A549 (cell line): ENCODE measurements at regions not wholly inside any gene's neighbourhood (a gene's known extent, or its start where the extent isn't known, plus 50 kb on each side); places are given as distances from the start of the nearest gene placed in this dataset.

Experiments used
- ATAC-seq, 2 experiments: fragments of 200-7000 bp in 1 of 2; fragments of >200 bp in 1 of 2; cut with Nextera tagmentation in 1 of 2; cut with Tn5 transposase in 1 of 2; 3 replicates each; pipeline versions ENCODE4 v1.8.0 to v1.9.1; 2018 to 2020; ENCODE audit warnings: mild to moderate bottlenecking in 1 of 2, moderate library complexity in 1 of 2
- CTCF ChIA-PET: fragments of 300-600 bp; sonication (Branson Sonifier 250); formaldehyde crosslinking; extraction: SDS; loops from one replicate; lab custom pipeline; 2021; ENCODE audit warnings: antibody characterized with exemption, inconsistent platforms; lab: Yijun Ruan, JAX
- POLR2A ChIA-PET: fragments of 350-600 bp; formaldehyde crosslinking; extraction: SDS; loops from one replicate; lab custom pipeline; 2021; ENCODE audit warnings: antibody characterized with exemption, inconsistent platforms; lab: Yijun Ruan, JAX
- DNase-seq, 2 experiments: peaks; one replicate each; pipeline versions ENCODE4 v3.0.0 to v3.0.0-alpha.2; 2011 to 2016; ENCODE audit warnings: low read depth in 1 of 2, low spot score in 1 of 2
- FAIRE-seq: peaks from 2 replicates; lab custom pipeline; 2011; peaks lifted over from hg19 to GRCh38; lab: Jason Lieb, UNC
- H3K27ac ChIP-seq, 2 experiments: fragments of >200 bp; sonication (Bioruptor Twin); formaldehyde crosslinking; 3 replicates each; pipeline ENCODE4 v1.5.1; 2016 to 2017
- H3K4me1 ChIP-seq: fragments of >200 bp; sonication (Bioruptor Twin); formaldehyde crosslinking; 3 replicates; pipeline ENCODE4 v1.6.1; 2016
- H3K4me2 ChIP-seq: fragments of >200 bp; sonication (Bioruptor Twin); formaldehyde crosslinking; 3 replicates; pipeline ENCODE4 v1.6.1; 2016
- H3K4me3 ChIP-seq: fragments of >200 bp; sonication (Bioruptor Twin); formaldehyde crosslinking; 3 replicates; pipeline ENCODE4 v1.5.1; 2016
- H3K9me3 ChIP-seq: fragments of >200 bp; sonication (Bioruptor Twin); formaldehyde crosslinking; 3 replicates; pipeline ENCODE4 v1.6.1; 2016
- BHLHE40 ChIP-seq: IDR thresholded peaks from 2 replicates; pipeline ENCODE4 v1.6.1; 2012; ENCODE audit warnings: low read depth, low read length, inconsistent platforms
- EHMT2 ChIP-seq: fragments of 200-600 bp; sonication (generic); IDR thresholded peaks from 2 replicates; pipeline ENCODE4 v1.6.1; 2016; ENCODE audit warnings: antibody characterized with exemption, low read depth, mild to moderate bottlenecking, moderate library complexity
- FOSB ChIP-seq: fragments of 250-450 bp; sonication (Bioruptor Pico); IDR thresholded peaks from 2 replicates; pipeline ENCODE4 v1.5.0; 2020; ENCODE audit warnings: mild to moderate bottlenecking, moderate library complexity
- FOSL2 ChIP-seq, 2 experiments: fragments of 450-650 bp in 1 of 2; fragments of >200 bp in 1 of 2; sonication (Bioruptor Twin) in 1 of 2; formaldehyde crosslinking; IDR thresholded peaks; 2 replicates each; pipeline versions ENCODE4 v1.5.0 to v1.6.1; 2016 to 2020; ENCODE audit warnings: mild to moderate bottlenecking in 1 of 2, moderate library complexity in 1 of 2
- FOXS1 ChIP-seq: fragments of 250-450 bp; sonication (Bioruptor Pico); IDR thresholded peaks from 2 replicates; pipeline ENCODE4 v1.5.0; 2020; ENCODE audit warnings: mild to moderate bottlenecking, moderate library complexity
- HDAC2 ChIP-seq: fragments of 200-600 bp; sonication (generic); IDR thresholded peaks from 2 replicates; pipeline ENCODE4 v1.6.1; 2016
- HOXB13 ChIP-seq: fragments of 250-450 bp; sonication (Bioruptor Pico); IDR thresholded peaks from 2 replicates; pipeline ENCODE4 v1.5.0; 2020; ENCODE audit warnings: low read depth, mild to moderate bottlenecking, moderate library complexity
- HOXB5 ChIP-seq: fragments of 250-450 bp; sonication (Bioruptor Pico); IDR thresholded peaks from 2 replicates; pipeline ENCODE4 v1.5.0; 2020; ENCODE audit warnings: mild to moderate bottlenecking, moderate library complexity
- JUN ChIP-seq, 2 experiments: fragments of >200 bp; sonication (Bioruptor Twin); formaldehyde crosslinking; IDR thresholded peaks; 2 replicates in 1 of 2; 3 replicates in 1 of 2; pipeline ENCODE4 v1.6.1; 2016 to 2017
- KDM5A ChIP-seq: fragments of 200-600 bp; sonication (generic); IDR thresholded peaks from 2 replicates; pipeline ENCODE4 v1.6.1; 2016; ENCODE audit warnings: antibody characterized with exemption, mild to moderate bottlenecking
- MYC ChIP-seq: IDR thresholded peaks from 2 replicates; pipeline ENCODE4 v1.6.1; 2012; ENCODE audit warnings: mild to moderate bottlenecking, inconsistent platforms, low read length, improper control_type of control experiment, borderline replicate concordance
- NFE2L2 ChIP-seq: fragments of 150-350 bp; conservative IDR thresholded peaks from 2 replicates; pipeline ENCODE4 v1.6.1; 2014; ENCODE audit warnings: low read length
- PHF8 ChIP-seq: fragments of 200-600 bp; sonication (generic); IDR thresholded peaks from 2 replicates; pipeline ENCODE4 v1.6.1; 2016; ENCODE audit warnings: low read depth, mild to moderate bottlenecking, antibody characterized with exemption, moderate library complexity, borderline replicate concordance
- RAD21 ChIP-seq, 2 experiments: fragments of >200 bp in 1 of 2; sonication (Bioruptor Twin) in 1 of 2; formaldehyde crosslinking in 1 of 2; IDR thresholded peaks in 1 of 2; conservative IDR thresholded peaks in 1 of 2; 2 replicates in 1 of 2; 3 replicates in 1 of 2; pipeline ENCODE4 v1.6.1; 2012 to 2018; ENCODE audit warnings: inconsistent platforms in 1 of 2
- RARB ChIP-seq: fragments of 250-450 bp; sonication (Bioruptor Pico); IDR thresholded peaks from 2 replicates; pipeline ENCODE4 v1.8.0; 2021; ENCODE audit warnings: mild to moderate bottlenecking, moderate library complexity
- SMC3 ChIP-seq: fragments of >200 bp; sonication (Bioruptor Twin); formaldehyde crosslinking; IDR thresholded peaks from 3 replicates; pipeline ENCODE4 v1.6.1; 2018; ENCODE audit warnings: inconsistent platforms
- TFCP2L1 ChIP-seq: fragments of 250-450 bp; sonication (Bioruptor Pico); IDR thresholded peaks from 2 replicates; pipeline ENCODE4 v1.5.0; 2021; ENCODE audit warnings: mild to moderate bottlenecking
- TP53 ChIP-seq: fragments of 250-450 bp; sonication (Bioruptor Pico); IDR thresholded peaks from 2 replicates; pipeline ENCODE4 v1.5.0; 2021; ENCODE audit warnings: mild to moderate bottlenecking, moderate library complexity
- ZNF302 ChIP-seq: fragments of 250-450 bp; sonication (Bioruptor Pico); IDR thresholded peaks from 2 replicates; pipeline ENCODE4 v1.9.0; 2021; ENCODE audit warnings: inconsistent platforms, mild to moderate bottlenecking, moderate library complexity
- WGBS: methylation state at CpG from one replicate; pipeline ENCODE4 v1.1.6; 2017; ENCODE audit errors: missing lambda C conversion rate; 5-methylcytosine and 5-hydroxymethylcytosine counted together
- TF ChIP-seq, protein P1 (sequence below): fragments of 200-600 bp; sonication (generic); IDR thresholded peaks from 2 replicates; pipeline ENCODE4 v1.6.1; 2016; ENCODE audit warnings: antibody characterized with exemption, mild to moderate bottlenecking, moderate library complexity
- TF ChIP-seq, protein P2 (sequence below): IDR thresholded peaks from 2 replicates; pipeline ENCODE4 v1.6.1; 2012; ENCODE audit warnings: low read depth, borderline replicate concordance
- TF ChIP-seq, protein P3 (sequence below): fragments of 250-450 bp; sonication (Bioruptor Pico); IDR thresholded peaks from 2 replicates; pipeline ENCODE4 v1.5.0; 2021; ENCODE audit warnings: mild to moderate bottlenecking, moderate library complexity, borderline replicate concordance
- TF ChIP-seq, protein P4 (sequence below): fragments of 250-450 bp; sonication (Bioruptor Pico); IDR thresholded peaks from 2 replicates; pipeline ENCODE4 v1.5.0; 2020; ENCODE audit warnings: low read depth, mild to moderate bottlenecking, moderate library complexity
- TF ChIP-seq, protein P5 (sequence below): fragments of 450-650 bp; IDR thresholded peaks from 2 replicates; pipeline ENCODE4 v1.6.1; 2014; ENCODE audit warnings: antibody characterized with exemption

DNA sequence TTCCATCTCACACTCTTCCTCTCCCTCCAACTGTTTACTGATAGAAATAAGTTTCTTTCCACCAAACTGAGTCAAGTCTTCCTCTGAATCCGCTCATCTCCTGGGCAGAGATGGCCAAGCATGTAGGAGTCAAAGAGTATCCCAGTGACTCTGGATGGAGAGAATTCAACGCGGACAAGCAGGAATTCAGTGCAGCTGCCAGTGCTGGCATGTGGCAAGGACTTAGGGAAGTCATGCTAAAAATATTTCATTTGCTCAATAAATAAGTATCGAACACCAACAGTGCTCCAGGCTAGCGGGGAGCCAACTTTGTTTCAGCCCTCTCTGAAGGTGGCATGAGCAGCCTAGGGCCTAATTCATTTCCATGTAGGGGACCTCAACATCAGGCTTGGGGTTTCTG, 351.6 kb upstream of the ZMIZ1 start:
- H3K27ac ChIP-seq: no peak overlapping the region

DNA sequence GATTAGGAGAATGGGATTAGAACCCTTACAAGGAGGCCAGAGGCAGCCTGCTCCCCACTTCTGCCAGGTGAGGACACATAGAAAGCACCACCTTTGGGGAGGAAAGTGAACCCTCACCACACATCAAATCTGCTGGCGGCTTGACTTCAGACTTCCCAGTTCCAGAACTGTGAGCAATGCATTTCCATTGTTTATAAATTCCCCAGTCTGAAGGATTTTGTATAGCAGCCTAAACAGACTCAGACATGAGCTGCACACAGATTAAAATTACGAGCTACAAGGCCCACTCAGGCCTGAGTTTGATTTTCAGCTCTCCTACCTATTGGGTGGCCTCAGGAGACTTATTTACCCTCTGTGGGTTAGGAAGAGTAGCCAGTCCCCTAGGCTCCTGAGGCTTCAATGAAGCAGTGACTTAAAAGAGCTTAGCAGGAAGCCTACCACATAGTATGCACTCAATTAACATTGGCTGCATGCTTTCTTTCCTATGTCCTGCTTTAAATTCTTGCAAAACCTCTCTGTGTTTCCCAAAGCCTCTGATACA, 350.7 kb upstream of the ZMIZ1 start:
- FAIRE-seq: no peak
- H3K4me2 ChIP-seq: no peak overlapping the region
- no peak for DNase-seq
- H3K9me3 ChIP-seq: peaks cover 4% of the 10 kb centered on the region; the same call in 2 of the 3 replicates
- no peak for ATAC-seq
- H3K4me1 ChIP-seq: no peaks in the 10 kb centered on the region
- WGBS: 77% methylated on average over 2 of the region's 2 CpGs
- H3K27ac ChIP-seq: no peak overlapping the region
- ChIA-PET CTCF (no interaction called here), POLR2A (no interaction called here)
- no peak overlapping the region for H3K4me3 ChIP-seq
- no peak for TF ChIP-seq PHF8
- TF ChIP-seq HOXB5 (CRISPR knock-in tag): no peak
- no peak for TF ChIP-seq TFCP2L1 (CRISPR knock-in tag)
- TF ChIP-seq TP53 (CRISPR knock-in tag): no peak
- no peak for TF ChIP-seq HDAC2
- no peak for TF ChIP-seq JUN (IDR thresholded peaks at IDR 0.05)
- no peak for TF ChIP-seq ZNF302 (CRISPR knock-in tag)
- TF ChIP-seq KDM5A: no peak
- TF ChIP-seq, protein P1, sequence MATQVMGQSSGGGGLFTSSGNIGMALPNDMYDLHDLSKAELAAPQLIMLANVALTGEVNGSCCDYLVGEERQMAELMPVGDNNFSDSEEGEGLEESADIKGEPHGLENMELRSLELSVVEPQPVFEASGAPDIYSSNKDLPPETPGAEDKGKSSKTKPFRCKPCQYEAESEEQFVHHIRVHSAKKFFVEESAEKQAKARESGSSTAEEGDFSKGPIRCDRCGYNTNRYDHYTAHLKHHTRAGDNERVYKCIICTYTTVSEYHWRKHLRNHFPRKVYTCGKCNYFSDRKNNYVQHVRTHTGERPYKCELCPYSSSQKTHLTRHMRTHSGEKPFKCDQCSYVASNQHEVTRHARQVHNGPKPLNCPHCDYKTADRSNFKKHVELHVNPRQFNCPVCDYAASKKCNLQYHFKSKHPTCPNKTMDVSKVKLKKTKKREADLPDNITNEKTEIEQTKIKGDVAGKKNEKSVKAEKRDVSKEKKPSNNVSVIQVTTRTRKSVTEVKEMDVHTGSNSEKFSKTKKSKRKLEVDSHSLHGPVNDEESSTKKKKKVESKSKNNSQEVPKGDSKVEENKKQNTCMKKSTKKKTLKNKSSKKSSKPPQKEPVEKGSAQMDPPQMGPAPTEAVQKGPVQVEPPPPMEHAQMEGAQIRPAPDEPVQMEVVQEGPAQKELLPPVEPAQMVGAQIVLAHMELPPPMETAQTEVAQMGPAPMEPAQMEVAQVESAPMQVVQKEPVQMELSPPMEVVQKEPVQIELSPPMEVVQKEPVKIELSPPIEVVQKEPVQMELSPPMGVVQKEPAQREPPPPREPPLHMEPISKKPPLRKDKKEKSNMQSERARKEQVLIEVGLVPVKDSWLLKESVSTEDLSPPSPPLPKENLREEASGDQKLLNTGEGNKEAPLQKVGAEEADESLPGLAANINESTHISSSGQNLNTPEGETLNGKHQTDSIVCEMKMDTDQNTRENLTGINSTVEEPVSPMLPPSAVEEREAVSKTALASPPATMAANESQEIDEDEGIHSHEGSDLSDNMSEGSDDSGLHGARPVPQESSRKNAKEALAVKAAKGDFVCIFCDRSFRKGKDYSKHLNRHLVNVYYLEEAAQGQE: no peak
- TF ChIP-seq MYC: no peak
- TF ChIP-seq RAD21 (conservative IDR thresholded peaks at IDR 0.05 in 1 of 2, IDR thresholded peaks at IDR 0.05 in 1 of 2): no peak
- TF ChIP-seq NFE2L2: no peak
- no peak for TF ChIP-seq SMC3
- TF ChIP-seq RARB (CRISPR knock-in tag): no peak
- TF ChIP-seq, protein P2, sequence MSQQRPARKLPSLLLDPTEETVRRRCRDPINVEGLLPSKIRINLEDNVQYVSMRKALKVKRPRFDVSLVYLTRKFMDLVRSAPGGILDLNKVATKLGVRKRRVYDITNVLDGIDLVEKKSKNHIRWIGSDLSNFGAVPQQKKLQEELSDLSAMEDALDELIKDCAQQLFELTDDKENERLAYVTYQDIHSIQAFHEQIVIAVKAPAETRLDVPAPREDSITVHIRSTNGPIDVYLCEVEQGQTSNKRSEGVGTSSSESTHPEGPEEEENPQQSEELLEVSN: no peak
- no peak for TF ChIP-seq FOXS1 (CRISPR knock-in tag)
- TF ChIP-seq, protein P3, sequence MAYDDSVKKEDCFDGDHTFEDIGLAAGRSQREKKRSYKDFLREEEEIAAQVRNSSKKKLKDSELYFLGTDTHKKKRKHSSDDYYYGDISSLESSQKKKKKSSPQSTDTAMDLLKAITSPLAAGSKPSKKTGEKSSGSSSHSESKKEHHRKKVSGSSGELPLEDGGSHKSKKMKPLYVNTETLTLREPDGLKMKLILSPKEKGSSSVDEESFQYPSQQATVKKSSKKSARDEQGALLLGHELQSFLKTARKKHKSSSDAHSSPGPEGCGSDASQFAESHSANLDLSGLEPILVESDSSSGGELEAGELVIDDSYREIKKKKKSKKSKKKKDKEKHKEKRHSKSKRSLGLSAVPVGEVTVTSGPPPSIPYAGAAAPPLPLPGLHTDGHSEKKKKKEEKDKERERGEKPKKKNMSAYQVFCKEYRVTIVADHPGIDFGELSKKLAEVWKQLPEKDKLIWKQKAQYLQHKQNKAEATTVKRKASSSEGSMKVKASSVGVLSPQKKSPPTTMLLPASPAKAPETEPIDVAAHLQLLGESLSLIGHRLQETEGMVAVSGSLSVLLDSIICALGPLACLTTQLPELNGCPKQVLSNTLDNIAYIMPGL (CRISPR knock-in tag): no peak
- no peak for TF ChIP-seq EHMT2

More for the DNA sequence above, 351.6 kb upstream of the ZMIZ1 start:
- TF ChIP-seq, protein P4, sequence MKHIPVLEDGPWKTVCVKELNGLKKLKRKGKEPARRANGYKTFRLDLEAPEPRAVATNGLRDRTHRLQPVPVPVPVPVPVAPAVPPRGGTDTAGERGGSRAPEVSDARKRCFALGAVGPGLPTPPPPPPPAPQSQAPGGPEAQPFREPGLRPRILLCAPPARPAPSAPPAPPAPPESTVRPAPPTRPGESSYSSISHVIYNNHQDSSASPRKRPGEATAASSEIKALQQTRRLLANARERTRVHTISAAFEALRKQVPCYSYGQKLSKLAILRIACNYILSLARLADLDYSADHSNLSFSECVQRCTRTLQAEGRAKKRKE: no peak
- TF ChIP-seq BHLHE40: no peak
- no peak for TF ChIP-seq FOSL2 (IDR thresholded peaks at IDR 0.05)
- TF ChIP-seq FOSL2 (CRISPR knock-in tag; IDR thresholded peaks at IDR 0.05): no peak
- no peak for TF ChIP-seq FOXS1 (CRISPR knock-in tag)
- TF ChIP-seq, protein P5, sequence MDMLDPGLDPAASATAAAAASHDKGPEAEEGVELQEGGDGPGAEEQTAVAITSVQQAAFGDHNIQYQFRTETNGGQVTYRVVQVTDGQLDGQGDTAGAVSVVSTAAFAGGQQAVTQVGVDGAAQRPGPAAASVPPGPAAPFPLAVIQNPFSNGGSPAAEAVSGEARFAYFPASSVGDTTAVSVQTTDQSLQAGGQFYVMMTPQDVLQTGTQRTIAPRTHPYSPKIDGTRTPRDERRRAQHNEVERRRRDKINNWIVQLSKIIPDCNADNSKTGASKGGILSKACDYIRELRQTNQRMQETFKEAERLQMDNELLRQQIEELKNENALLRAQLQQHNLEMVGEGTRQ: no peak
- no peak for TF ChIP-seq HOXB13
- no peak for TF ChIP-seq FOSB (CRISPR knock-in tag)
- Histone ChIP-seq H3K4me1 (no peaks in the 10 kb centered on the region), H3K4me2 (no peak overlapping the region), H3K9me3 (peaks cover under 1% of the 10 kb centered on the region; the same call in 1 of the 3 replicates), H3K4me3 (no peak overlapping the region)
- POLR2A ChIA-PET: no interaction called here
- ATAC-seq (no peak), FAIRE-seq (no peak), DNase-seq (no peak)
- CTCF ChIA-PET: no interaction called here
- WGBS: 40% methylated on average over 5 of the region's 5 CpGs
